Sigmoid colon (tissue), 4 donors: ENCODE measurements at regions not wholly inside any gene's neighbourhood (a gene's known extent, or its start where the extent isn't known, plus 50 kb on each side); places are given as distances from the start of the nearest gene placed in this dataset.

ENCODE experiments used
- CTCF ChIP-seq, 4 experiments: fragments of 450-650 bp in 3 of 4; fragments of 200-600 bp in 1 of 4; IDR thresholded peaks; one replicate each; pipeline ENCODE4 v1.5.1; 2016 to 2019; ENCODE audit warnings: antibody characterized with exemption in 4 of 4, mild to moderate bottlenecking in 3 of 4, moderate library complexity in 2 of 4
- POLR2AphosphoS5 ChIP-seq, 4 donors: sonication (generic); formaldehyde crosslinking; IDR thresholded peaks; one replicate each; pipeline ENCODE4 v1.6.1; 2017; ENCODE audit warnings: antibody characterized with exemption in 4 of 4

DNA sequence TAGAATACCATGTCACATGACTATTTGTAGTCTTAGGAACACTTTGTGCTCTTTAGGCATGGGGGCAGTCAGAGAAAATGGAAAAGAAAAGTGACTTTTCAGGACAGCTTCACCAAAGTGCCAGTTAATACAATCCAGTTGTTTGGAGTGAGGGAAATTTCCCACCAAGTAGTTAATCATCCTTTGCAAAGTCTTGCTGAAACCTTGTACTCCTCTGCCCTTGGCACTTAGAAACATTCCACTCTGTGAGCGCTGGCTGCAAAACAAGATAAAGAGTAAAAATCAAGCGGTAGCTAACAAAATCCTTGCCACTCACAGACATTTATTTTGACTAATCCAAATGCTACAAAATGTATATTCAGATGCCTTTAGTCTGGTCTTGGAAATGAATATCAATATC, 229.2 kb upstream of the HSF2 start:
- no peak for TF ChIP-seq CTCF (IDR thresholded peaks at IDR 0.05)
- no peak for TF ChIP-seq POLR2AphosphoS5 (IDR thresholded peaks at IDR 0.05)
